PC-9 (cell line): ENCODE measurements at regions not wholly inside any gene's neighbourhood (a gene's known extent, or its start where the extent isn't known, plus 50 kb on each side); places are given as distances from the start of the nearest gene placed in this dataset.

Source experiments
- EZH2 ChIP-seq: fragments of 200-600 bp; sonication (generic); IDR thresholded peaks from 2 replicates; pipeline ENCODE4 v1.8.0; 2017; ENCODE audit warnings: antibody characterized with exemption, low read depth
- TF ChIP-seq, protein P1 (sequence below): fragments of 200-600 bp; sonication (generic); conservative IDR thresholded peaks from 2 replicates; pipeline ENCODE4 v1.6.1; 2017; ENCODE audit warnings: mixed run types, antibody characterized with exemption, mild to moderate bottlenecking, moderate library complexity

DNA sequence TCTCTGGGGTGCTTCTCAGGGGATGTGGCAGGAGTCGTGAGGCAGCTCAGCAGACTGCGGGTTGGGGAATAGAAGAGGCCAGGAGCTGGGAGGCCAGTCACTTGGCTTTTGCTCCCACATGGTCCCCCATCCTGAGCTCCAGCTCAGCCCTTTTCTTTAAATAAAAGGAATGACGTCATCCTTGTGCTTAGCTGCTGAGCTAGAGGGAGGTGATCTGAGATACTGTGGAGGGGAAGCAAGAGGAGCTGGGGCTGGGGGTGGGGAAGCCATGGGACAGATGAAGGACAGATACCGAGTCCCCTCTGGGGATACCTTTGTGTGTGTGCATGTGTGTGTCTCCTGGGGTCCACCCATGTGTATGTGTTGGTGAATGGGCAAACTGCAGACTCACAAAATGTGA, 89.0 kb upstream of the ARAP3 start:
- TF ChIP-seq, protein P1, sequence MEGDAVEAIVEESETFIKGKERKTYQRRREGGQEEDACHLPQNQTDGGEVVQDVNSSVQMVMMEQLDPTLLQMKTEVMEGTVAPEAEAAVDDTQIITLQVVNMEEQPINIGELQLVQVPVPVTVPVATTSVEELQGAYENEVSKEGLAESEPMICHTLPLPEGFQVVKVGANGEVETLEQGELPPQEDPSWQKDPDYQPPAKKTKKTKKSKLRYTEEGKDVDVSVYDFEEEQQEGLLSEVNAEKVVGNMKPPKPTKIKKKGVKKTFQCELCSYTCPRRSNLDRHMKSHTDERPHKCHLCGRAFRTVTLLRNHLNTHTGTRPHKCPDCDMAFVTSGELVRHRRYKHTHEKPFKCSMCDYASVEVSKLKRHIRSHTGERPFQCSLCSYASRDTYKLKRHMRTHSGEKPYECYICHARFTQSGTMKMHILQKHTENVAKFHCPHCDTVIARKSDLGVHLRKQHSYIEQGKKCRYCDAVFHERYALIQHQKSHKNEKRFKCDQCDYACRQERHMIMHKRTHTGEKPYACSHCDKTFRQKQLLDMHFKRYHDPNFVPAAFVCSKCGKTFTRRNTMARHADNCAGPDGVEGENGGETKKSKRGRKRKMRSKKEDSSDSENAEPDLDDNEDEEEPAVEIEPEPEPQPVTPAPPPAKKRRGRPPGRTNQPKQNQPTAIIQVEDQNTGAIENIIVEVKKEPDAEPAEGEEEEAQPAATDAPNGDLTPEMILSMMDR, result no peak
- no peak for TF ChIP-seq EZH2
